ENCODE measurements at regions not wholly inside any gene's neighbourhood (a gene's known extent, or its start where the extent isn't known, plus 50 kb on each side); places are given as distances from the start of the nearest gene placed in this dataset.

- TF ChIP-seq, protein P1, sequence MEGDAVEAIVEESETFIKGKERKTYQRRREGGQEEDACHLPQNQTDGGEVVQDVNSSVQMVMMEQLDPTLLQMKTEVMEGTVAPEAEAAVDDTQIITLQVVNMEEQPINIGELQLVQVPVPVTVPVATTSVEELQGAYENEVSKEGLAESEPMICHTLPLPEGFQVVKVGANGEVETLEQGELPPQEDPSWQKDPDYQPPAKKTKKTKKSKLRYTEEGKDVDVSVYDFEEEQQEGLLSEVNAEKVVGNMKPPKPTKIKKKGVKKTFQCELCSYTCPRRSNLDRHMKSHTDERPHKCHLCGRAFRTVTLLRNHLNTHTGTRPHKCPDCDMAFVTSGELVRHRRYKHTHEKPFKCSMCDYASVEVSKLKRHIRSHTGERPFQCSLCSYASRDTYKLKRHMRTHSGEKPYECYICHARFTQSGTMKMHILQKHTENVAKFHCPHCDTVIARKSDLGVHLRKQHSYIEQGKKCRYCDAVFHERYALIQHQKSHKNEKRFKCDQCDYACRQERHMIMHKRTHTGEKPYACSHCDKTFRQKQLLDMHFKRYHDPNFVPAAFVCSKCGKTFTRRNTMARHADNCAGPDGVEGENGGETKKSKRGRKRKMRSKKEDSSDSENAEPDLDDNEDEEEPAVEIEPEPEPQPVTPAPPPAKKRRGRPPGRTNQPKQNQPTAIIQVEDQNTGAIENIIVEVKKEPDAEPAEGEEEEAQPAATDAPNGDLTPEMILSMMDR (conservative IDR thresholded peaks at IDR 0.05; ENCODE audit: low read length) = no peak
- TF ChIP-seq EZH2phosphoT487 (IDR thresholded peaks at IDR 0.05; ENCODE audit: borderline replicate concordance, low read depth, low read length) = no peak
Measured at GRCh38 chr15:62991698-62992097, 50.8 kb upstream of the TPM1 start.
